HEK293 (cell line): ENCODE measurements at regions not wholly inside any gene's neighbourhood (a gene's known extent, or its start where the extent isn't known, plus 50 kb on each side); places are given as distances from the start of the nearest gene placed in this dataset.

Experiments used
- CTCF ChIA-PET: fragments of 350-600 bp; formaldehyde crosslinking; extraction: SDS; loops from one replicate; lab custom pipeline; 2021; ENCODE audit warnings: antibody characterized with exemption; lab: Yijun Ruan, JAX
- POLR2A ChIA-PET: fragments of 300-600 bp; formaldehyde crosslinking; extraction: SDS; loops from one replicate; lab custom pipeline; 2020; ENCODE audit warnings: antibody characterized with exemption, inconsistent platforms; lab: Yijun Ruan, JAX
- H3K27ac ChIP-seq: fragments of 200-500 bp; sonication (Bioruptor generic); 2 replicates; pipeline ENCODE4 v1.5.1; 2014; ENCODE audit warnings: low read depth, low read length, control low read depth, inconsistent platforms; ENCODE audit errors: extremely low read depth
- H3K36me3 ChIP-seq, 2 experiments: fragments of 200-500 bp in 1 of 2; sonication (Bioruptor generic) in 1 of 2; 1 replicate in 1 of 2; 2 replicates in 1 of 2; pipeline ENCODE4 v1.5.1; 2014 to 2017; ENCODE audit warnings: inconsistent platforms in 2 of 2, low read length in 2 of 2; ENCODE audit not compliant: control insufficient read depth in 2 of 2, insufficient read depth in 1 of 2
- H3K4me1 ChIP-seq: fragments of 200-500 bp; sonication (Bioruptor generic); 2 replicates; pipeline ENCODE4 v1.5.1; 2014; ENCODE audit warnings: mild to moderate bottlenecking, low read length, inconsistent platforms; ENCODE audit not compliant: control insufficient read depth, insufficient read depth
- H3K4me3 ChIP-seq: 2 replicates; pipeline ENCODE4 v1.5.1; 2011; ENCODE audit warnings: low read depth, mild to moderate bottlenecking, control low read depth, low read length, moderate library complexity
- H3K9me3 ChIP-seq: fragments of 200-500 bp; sonication (Bioruptor generic); 2 replicates; pipeline ENCODE4 v1.5.1; 2014; ENCODE audit warnings: low read depth, low read length, inconsistent platforms; ENCODE audit not compliant: control insufficient read depth, insufficient read depth
- BCL11A ChIP-seq: fragments of 450-650 bp; formaldehyde crosslinking; IDR thresholded peaks from 2 replicates; pipeline ENCODE4 v1.5.1; 2016; ENCODE audit warnings: low read depth, missing biosample characterization, missing genetic modification characterization
- EGR2 ChIP-seq: fragments of 450-650 bp; formaldehyde crosslinking; IDR thresholded peaks from 2 replicates; pipeline ENCODE4 v1.5.1; 2016; ENCODE audit warnings: low read depth, missing biosample characterization, missing genetic modification characterization
- GFI1B ChIP-seq: fragments of 450-650 bp; formaldehyde crosslinking; IDR thresholded peaks from 2 replicates; pipeline ENCODE4 v1.5.1; 2016; ENCODE audit warnings: missing biosample characterization, missing genetic modification characterization
- KLF1 ChIP-seq: fragments of 450-650 bp; formaldehyde crosslinking; IDR thresholded peaks from 2 replicates; pipeline ENCODE4 v1.5.1; 2016; ENCODE audit warnings: missing biosample characterization, missing genetic modification characterization
- REPIN1 ChIP-seq: fragments of 450-650 bp; formaldehyde crosslinking; IDR thresholded peaks from 2 replicates; pipeline ENCODE4 v1.5.1; 2017; ENCODE audit warnings: missing biosample characterization, missing genetic modification characterization, low read depth
- ZBTB8A ChIP-seq: fragments of 450-650 bp; formaldehyde crosslinking; IDR thresholded peaks from 2 replicates; pipeline ENCODE4 v1.5.1; 2016; ENCODE audit warnings: missing biosample characterization, missing genetic modification characterization
- ZFHX2 ChIP-seq: fragments of 450-650 bp; formaldehyde crosslinking; conservative IDR thresholded peaks from 2 replicates; pipeline ENCODE4 v1.5.1; 2016; ENCODE audit warnings: missing biosample characterization, missing genetic modification characterization
- ZFP69B ChIP-seq: fragments of 450-650 bp; formaldehyde crosslinking; IDR thresholded peaks from 2 replicates; pipeline ENCODE4 v1.5.1; 2016; ENCODE audit warnings: missing biosample characterization, missing genetic modification characterization
- ZIC2 ChIP-seq: fragments of 450-650 bp; formaldehyde crosslinking; IDR thresholded peaks from 2 replicates; pipeline ENCODE4 v1.5.1; 2016; ENCODE audit warnings: missing biosample characterization, missing genetic modification characterization
- ZNF146 ChIP-seq: fragments of 450-650 bp; formaldehyde crosslinking; IDR thresholded peaks from 2 replicates; pipeline ENCODE4 v1.5.1; 2016; ENCODE audit warnings: missing biosample characterization, missing genetic modification characterization
- ZNF19 ChIP-seq: fragments of 450-650 bp; formaldehyde crosslinking; IDR thresholded peaks from 2 replicates; pipeline ENCODE4; 2016; ENCODE audit warnings: missing biosample characterization, missing genetic modification characterization, low read depth
- ZNF211 ChIP-seq: fragments of 450-650 bp; formaldehyde crosslinking; IDR thresholded peaks from 2 replicates; pipeline ENCODE4 v1.5.1; 2016; ENCODE audit warnings: low read depth, missing biosample characterization, missing genetic modification characterization
- ZNF248 ChIP-seq: fragments of 450-650 bp; formaldehyde crosslinking; IDR thresholded peaks from 2 replicates; pipeline ENCODE4 v1.5.1; 2017; ENCODE audit warnings: missing biosample characterization, missing genetic modification characterization
- ZNF311 ChIP-seq: fragments of 450-650 bp; formaldehyde crosslinking; IDR thresholded peaks from 2 replicates; pipeline ENCODE4 v1.5.1; 2017; ENCODE audit warnings: missing biosample characterization, missing genetic modification characterization, borderline replicate concordance
- ZNF433 ChIP-seq: fragments of 450-650 bp; formaldehyde crosslinking; IDR thresholded peaks from 2 replicates; pipeline ENCODE4 v1.5.1; 2016; ENCODE audit warnings: missing biosample characterization, missing genetic modification characterization, low read depth
- ZNF48 ChIP-seq: fragments of 450-650 bp; formaldehyde crosslinking; IDR thresholded peaks from 2 replicates; pipeline ENCODE4 v1.5.1; 2016; ENCODE audit warnings: missing biosample characterization, missing genetic modification characterization
- ZNF560 ChIP-seq: fragments of 450-650 bp; formaldehyde crosslinking; IDR thresholded peaks from 2 replicates; pipeline ENCODE4 v1.5.1; 2017; ENCODE audit warnings: missing biosample characterization, missing genetic modification characterization, borderline replicate concordance
- ZNF600 ChIP-seq: fragments of 450-650 bp; formaldehyde crosslinking; IDR thresholded peaks from 2 replicates; pipeline ENCODE4 v1.5.1; 2016; ENCODE audit warnings: missing biosample characterization, missing genetic modification characterization
- ZNF610 ChIP-seq: fragments of 450-650 bp; formaldehyde crosslinking; IDR thresholded peaks from 2 replicates; pipeline ENCODE4 v1.5.1; 2016; ENCODE audit warnings: missing biosample characterization, missing genetic modification characterization, borderline replicate concordance
- ZNF626 ChIP-seq: fragments of 450-650 bp; sonication (Bioruptor Pico); formaldehyde crosslinking; IDR thresholded peaks from 2 replicates; pipeline ENCODE4 v1.5.1; 2018; ENCODE audit warnings: missing biosample characterization, missing genetic modification characterization, inconsistent platforms
- ZNF830 ChIP-seq: fragments of 450-650 bp; IDR thresholded peaks from 2 replicates; pipeline ENCODE4 v1.5.0; 2018; ENCODE audit warnings: missing biosample characterization, missing genetic modification characterization, low read depth, mild to moderate bottlenecking, moderate library complexity
- ZSCAN30 ChIP-seq: fragments of 450-650 bp; IDR thresholded peaks from 2 replicates; pipeline ENCODE4 v1.5.1; 2018; ENCODE audit warnings: missing biosample characterization, mild to moderate bottlenecking, missing genetic modification characterization, moderate library complexity
- TF ChIP-seq, protein P1 (sequence below): IDR thresholded peaks from 2 replicates; pipeline ENCODE4 v1.6.1; 2011; ENCODE audit warnings: mild to moderate bottlenecking, low read depth, low read length, borderline replicate concordance
- TF ChIP-seq, protein P2 (sequence below): fragments of 450-650 bp; formaldehyde crosslinking; IDR thresholded peaks from 2 replicates; pipeline ENCODE4 v1.5.1; 2016; ENCODE audit warnings: missing biosample characterization, missing genetic modification characterization, borderline replicate concordance
- TF ChIP-seq, protein P3 (sequence below): fragments of 450-650 bp; formaldehyde crosslinking; IDR thresholded peaks from 2 replicates; pipeline ENCODE4 v1.5.1; 2016; ENCODE audit warnings: missing biosample characterization, missing genetic modification characterization
- TF ChIP-seq, protein P4 (sequence below): fragments of 450-650 bp; formaldehyde crosslinking; IDR thresholded peaks from 2 replicates; pipeline ENCODE4 v1.5.1; 2017; ENCODE audit warnings: missing biosample characterization, missing genetic modification characterization
- TF ChIP-seq, protein P5 (sequence below): fragments of 450-650 bp; formaldehyde crosslinking; conservative IDR thresholded peaks from 2 replicates; pipeline ENCODE4 v1.5.1; 2016; ENCODE audit warnings: low read depth, missing biosample characterization, missing genetic modification characterization

DNA sequence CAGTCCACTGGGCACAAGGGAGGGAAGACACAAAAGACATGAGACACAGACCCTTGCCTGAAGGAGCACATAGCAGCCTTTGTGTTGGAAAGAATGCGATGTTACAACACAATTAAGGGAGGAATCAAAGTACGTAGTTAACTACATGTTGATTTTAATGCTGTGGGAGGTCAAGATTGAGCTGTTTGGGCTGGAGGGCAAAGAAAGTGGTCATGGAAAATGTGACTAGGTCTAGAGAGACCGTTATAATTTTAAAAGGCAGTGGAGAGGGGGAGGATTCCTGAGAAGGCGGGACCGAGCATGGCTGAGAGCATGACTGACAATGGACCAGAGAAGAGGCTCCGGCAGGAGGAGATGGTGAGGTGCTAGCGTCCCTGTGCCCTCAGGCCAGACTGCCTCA, 111.8 kb upstream of the ATP1A1 start:
- CTCF ChIA-PET, result interaction anchor here (0.7 kb wide), 1 partner anchor 42 kb away, joined by 3 read pairs; no protein-coding TSS in a partner anchor
- H3K4me1 ChIP-seq, result no peaks in the 10 kb centered on the region

DNA sequence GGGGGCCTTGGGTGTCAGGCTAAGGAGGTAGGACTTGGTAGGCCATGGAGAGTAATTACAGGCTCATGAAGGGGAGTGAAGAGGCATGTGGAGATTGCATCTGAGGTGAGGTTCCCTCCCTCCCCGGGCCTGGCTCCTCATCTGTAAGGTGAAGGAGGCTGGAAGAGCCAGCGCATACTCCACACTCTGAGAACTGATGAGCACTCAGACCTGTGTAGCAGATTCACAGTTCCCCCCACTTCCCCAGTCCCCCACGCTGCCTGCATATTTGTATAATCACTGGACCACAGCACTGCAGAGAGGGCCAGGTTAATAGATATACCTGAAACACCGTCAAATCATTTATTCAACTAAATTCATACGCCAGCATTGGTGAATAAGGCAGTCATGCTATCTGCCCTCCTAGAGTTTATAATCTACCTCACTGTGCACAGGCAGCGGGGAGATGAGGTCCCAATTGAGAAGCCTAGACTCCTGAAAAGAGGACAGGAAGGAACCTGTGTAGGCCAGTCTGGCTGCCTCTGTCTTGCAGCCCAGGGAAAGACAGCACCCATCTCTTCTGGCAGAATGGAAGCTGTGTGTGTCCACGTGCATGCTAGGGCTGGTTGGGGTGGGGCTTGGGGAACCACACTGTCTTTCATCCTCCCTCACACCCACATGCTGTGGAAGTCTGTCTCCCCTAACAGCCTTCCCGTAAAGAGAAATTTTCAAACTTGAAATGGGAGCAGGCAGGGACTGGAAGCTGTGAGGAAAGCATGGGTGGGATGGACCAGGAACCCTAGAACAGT, 110.6 kb upstream of the ATP1A1 start:
- ChIA-PET POLR2A (no interaction called here), CTCF (no interaction called here)
- Histone ChIP-seq H3K9me3 (no peaks in the 10 kb centered on the region), H3K36me3 (no peaks in the 10 kb centered on the region), H3K4me1 (no peaks in the 10 kb centered on the region), H3K4me3 (no peak overlapping the region), H3K27ac (no peak overlapping the region)
- no peak for TF ChIP-seq ZNF146 (tag by site-specific recombination)
- no peak for TF ChIP-seq ZNF626 (tag by site-specific recombination)
- no peak for TF ChIP-seq ZNF610 (tag by site-specific recombination)
- no peak for TF ChIP-seq ZNF19
- TF ChIP-seq ZBTB8A, result no peak
- TF ChIP-seq, protein P1, sequence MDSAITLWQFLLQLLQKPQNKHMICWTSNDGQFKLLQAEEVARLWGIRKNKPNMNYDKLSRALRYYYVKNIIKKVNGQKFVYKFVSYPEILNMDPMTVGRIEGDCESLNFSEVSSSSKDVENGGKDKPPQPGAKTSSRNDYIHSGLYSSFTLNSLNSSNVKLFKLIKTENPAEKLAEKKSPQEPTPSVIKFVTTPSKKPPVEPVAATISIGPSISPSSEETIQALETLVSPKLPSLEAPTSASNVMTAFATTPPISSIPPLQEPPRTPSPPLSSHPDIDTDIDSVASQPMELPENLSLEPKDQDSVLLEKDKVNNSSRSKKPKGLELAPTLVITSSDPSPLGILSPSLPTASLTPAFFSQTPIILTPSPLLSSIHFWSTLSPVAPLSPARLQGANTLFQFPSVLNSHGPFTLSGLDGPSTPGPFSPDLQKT, result no peak
- no peak for TF ChIP-seq ZNF600 (tag by site-specific recombination)
- no peak for TF ChIP-seq ZIC2 (tag by site-specific recombination)
- no peak for TF ChIP-seq ZSCAN30

More for the DNA sequence above, 111.8 kb upstream of the ATP1A1 start:
- Histone ChIP-seq H3K36me3 (no peaks in the 10 kb centered on the region), H3K4me3 (no peak overlapping the region), H3K9me3 (no peaks in the 10 kb centered on the region), H3K27ac (no peak overlapping the region)
- TF ChIP-seq, protein P2, sequence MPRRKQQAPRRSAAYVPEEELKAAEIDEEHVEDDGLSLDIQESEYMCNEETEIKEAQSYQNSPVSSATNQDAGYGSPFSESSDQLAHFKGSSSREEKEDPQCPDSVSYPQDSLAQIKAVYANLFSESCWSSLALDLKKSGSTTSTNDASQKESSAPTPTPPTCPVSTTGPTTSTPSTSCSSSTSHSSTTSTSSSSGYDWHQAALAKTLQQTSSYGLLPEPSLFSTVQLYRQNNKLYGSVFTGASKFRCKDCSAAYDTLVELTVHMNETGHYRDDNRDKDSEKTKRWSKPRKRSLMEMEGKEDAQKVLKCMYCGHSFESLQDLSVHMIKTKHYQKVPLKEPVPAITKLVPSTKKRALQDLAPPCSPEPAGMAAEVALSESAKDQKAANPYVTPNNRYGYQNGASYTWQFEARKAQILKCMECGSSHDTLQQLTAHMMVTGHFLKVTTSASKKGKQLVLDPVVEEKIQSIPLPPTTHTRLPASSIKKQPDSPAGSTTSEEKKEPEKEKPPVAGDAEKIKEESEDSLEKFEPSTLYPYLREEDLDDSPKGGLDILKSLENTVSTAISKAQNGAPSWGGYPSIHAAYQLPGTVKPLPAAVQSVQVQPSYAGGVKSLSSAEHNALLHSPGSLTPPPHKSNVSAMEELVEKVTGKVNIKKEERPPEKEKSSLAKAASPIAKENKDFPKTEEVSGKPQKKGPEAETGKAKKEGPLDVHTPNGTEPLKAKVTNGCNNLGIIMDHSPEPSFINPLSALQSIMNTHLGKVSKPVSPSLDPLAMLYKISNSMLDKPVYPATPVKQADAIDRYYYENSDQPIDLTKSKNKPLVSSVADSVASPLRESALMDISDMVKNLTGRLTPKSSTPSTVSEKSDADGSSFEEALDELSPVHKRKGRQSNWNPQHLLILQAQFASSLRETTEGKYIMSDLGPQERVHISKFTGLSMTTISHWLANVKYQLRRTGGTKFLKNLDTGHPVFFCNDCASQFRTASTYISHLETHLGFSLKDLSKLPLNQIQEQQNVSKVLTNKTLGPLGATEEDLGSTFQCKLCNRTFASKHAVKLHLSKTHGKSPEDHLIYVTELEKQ (tag by site-specific recombination), result no peak
- TF ChIP-seq GFI1B (no peak), KLF1 (tag by site-specific recombination) (no peak), ZNF311 (tag by site-specific recombination) (no peak), ZNF248 (no peak), REPIN1 (tag by site-specific recombination) (no peak), ZNF560 (tag by site-specific recombination) (no peak), BCL11A (no peak), ZNF211 (tag by site-specific recombination) (no peak), ZFHX2 (tag by site-specific recombination) (no peak), ZNF433 (tag by site-specific recombination) (no peak), ZNF48 (tag by site-specific recombination) (no peak), ZIC2 (tag by site-specific recombination) (no peak), ZFP69B (tag by site-specific recombination) (no peak), EGR2 (tag by site-specific recombination) (no peak), ZNF830 (tag by site-specific recombination) (no peak), ZBTB8A (no peak)
- TF ChIP-seq, protein P3, sequence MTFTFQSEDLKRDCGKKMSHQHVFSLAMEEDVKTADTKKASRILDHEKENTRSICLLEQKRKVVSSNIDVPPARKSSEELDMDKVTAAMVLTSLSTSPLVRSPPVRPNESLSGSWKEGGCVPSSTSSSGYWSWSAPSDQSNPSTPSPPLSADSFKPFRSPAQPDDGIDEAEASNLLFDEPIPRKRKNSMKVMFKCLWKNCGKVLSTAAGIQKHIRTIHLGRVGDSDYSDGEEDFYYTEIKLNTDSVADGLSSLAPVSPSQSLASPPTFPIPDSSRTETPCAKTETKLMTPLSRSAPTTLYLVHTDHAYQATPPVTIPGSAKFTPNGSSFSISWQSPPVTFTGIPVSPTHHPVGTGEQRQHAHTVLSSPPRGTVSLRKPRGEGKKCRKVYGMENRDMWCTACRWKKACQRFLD (tag by site-specific recombination), result no peak
- TF ChIP-seq, protein P4, sequence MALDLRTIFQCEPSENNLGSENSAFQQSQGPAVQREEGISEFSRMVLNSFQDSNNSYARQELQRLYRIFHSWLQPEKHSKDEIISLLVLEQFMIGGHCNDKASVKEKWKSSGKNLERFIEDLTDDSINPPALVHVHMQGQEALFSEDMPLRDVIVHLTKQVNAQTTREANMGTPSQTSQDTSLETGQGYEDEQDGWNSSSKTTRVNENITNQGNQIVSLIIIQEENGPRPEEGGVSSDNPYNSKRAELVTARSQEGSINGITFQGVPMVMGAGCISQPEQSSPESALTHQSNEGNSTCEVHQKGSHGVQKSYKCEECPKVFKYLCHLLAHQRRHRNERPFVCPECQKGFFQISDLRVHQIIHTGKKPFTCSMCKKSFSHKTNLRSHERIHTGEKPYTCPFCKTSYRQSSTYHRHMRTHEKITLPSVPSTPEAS, result no peak
- TF ChIP-seq, protein P5, sequence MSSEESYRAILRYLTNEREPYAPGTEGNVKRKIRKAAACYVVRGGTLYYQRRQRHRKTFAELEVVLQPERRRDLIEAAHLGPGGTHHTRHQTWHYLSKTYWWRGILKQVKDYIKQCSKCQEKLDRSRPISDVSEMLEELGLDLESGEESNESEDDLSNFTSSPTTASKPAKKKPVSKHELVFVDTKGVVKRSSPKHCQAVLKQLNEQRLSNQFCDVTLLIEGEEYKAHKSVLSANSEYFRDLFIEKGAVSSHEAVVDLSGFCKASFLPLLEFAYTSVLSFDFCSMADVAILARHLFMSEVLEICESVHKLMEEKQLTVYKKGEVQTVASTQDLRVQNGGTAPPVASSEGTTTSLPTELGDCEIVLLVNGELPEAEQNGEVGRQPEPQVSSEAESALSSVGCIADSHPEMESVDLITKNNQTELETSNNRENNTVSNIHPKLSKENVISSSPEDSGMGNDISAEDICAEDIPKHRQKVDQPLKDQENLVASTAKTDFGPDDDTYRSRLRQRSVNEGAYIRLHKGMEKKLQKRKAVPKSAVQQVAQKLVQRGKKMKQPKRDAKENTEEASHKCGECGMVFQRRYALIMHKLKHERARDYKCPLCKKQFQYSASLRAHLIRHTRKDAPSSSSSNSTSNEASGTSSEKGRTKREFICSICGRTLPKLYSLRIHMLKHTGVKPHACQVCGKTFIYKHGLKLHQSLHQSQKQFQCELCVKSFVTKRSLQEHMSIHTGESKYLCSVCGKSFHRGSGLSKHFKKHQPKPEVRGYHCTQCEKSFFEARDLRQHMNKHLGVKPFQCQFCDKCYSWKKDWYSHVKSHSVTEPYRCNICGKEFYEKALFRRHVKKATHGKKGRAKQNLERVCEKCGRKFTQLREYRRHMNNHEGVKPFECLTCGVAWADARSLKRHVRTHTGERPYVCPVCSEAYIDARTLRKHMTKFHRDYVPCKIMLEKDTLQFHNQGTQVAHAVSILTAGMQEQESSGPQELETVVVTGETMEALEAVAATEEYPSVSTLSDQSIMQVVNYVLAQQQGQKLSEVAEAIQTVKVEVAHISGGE (tag by site-specific recombination), result no peak
- POLR2A ChIA-PET, result no interaction called here
